OCI-LY1 (cell line): ENCODE measurements at regions not wholly inside any gene's neighbourhood (a gene's known extent, or its start where the extent isn't known, plus 50 kb on each side); places are given as distances from the start of the nearest gene placed in this dataset.

Experiments
- H2AFZ ChIP-seq: fragments of 200-600 bp; sonication (generic), shearing (Covaris generic); 2 replicates; pipeline ENCODE4 v1.6.0; 2014; ENCODE audit warnings: antibody characterized with exemption, mild to moderate bottlenecking, low read length
- H3F3A ChIP-seq: fragments of 200-600 bp; sonication (generic), shearing (Covaris generic); 2 replicates; pipeline ENCODE4 v1.6.0; 2014; ENCODE audit warnings: mild to moderate bottlenecking, antibody characterized with exemption, low read length, moderate library complexity; ENCODE audit not compliant: insufficient read depth
- H3K27ac ChIP-seq: fragments of 200-600 bp; sonication (generic); 2 replicates; pipeline ENCODE4 v1.5.1; 2014; ENCODE audit warnings: low read length, mixed run types, mild to moderate bottlenecking, low read depth; ENCODE audit not compliant: poor library complexity, severe bottlenecking
- H3K27me3 ChIP-seq: fragments of 200-600 bp; sonication (generic); 2 replicates; pipeline ENCODE4 v1.6.0; 2014; ENCODE audit warnings: antibody characterized with exemption, mild to moderate bottlenecking, low read length, moderate library complexity; ENCODE audit not compliant: insufficient read depth
- H3K36me3 ChIP-seq: fragments of 200-600 bp; sonication (generic); 2 replicates; pipeline ENCODE4 v1.6.1; 2014; ENCODE audit warnings: mild to moderate bottlenecking, antibody characterized with exemption, low read length, moderate library complexity, mixed read lengths; ENCODE audit not compliant: insufficient read depth
- H3K4me1 ChIP-seq: fragments of 200-600 bp; sonication (generic); 2 replicates; pipeline ENCODE4 v1.5.1; 2014; ENCODE audit warnings: mild to moderate bottlenecking, low read length, moderate library complexity; ENCODE audit not compliant: insufficient read depth, severe bottlenecking
- H3K4me2 ChIP-seq: fragments of 200-600 bp; sonication (generic), shearing (Covaris generic); 2 replicates; pipeline ENCODE4 v1.6.1; 2014; ENCODE audit warnings: low read length
- H3K4me3 ChIP-seq: fragments of 200-600 bp; sonication (generic); 2 replicates; pipeline ENCODE4 v1.5.1; 2014; ENCODE audit warnings: low read length, low read depth, mild to moderate bottlenecking, mixed read lengths; ENCODE audit not compliant: poor library complexity, severe bottlenecking
- H3K79me2 ChIP-seq: fragments of 200-600 bp; shearing (Covaris generic); 2 replicates; pipeline ENCODE4 v1.6.1; 2016; ENCODE audit warnings: mixed run types, low read length, mixed read lengths; ENCODE audit not compliant: insufficient read depth
- H3K9ac ChIP-seq: fragments of 200-600 bp; sonication (generic), shearing (Covaris generic); 2 replicates; pipeline ENCODE4 v1.6.1; 2014; ENCODE audit warnings: mild to moderate bottlenecking, low read length, mixed read lengths
- H3K9me2 ChIP-seq: fragments of 200-600 bp; sonication (generic), shearing (Covaris generic); 2 replicates; pipeline ENCODE4 v1.6.1; 2014; ENCODE audit warnings: low read depth, mild to moderate bottlenecking, low read length, mixed read lengths
- H3K9me3 ChIP-seq: fragments of 200-600 bp; shearing (Covaris generic); 2 replicates; pipeline ENCODE4 v1.6.1; 2014; ENCODE audit warnings: low read length, mixed read lengths
- H4K20me1 ChIP-seq: fragments of 200-600 bp; sonication (generic), shearing (Covaris generic); 2 replicates; pipeline ENCODE4 v1.6.0; 2016; ENCODE audit warnings: mild to moderate bottlenecking, low read length; ENCODE audit not compliant: insufficient read depth
- CTCF ChIP-seq: fragments of 200-600 bp; sonication (generic), shearing (Covaris generic); IDR thresholded peaks from 2 replicates; pipeline ENCODE4 v1.5.1; 2017; ENCODE audit warnings: mild to moderate bottlenecking, antibody characterized with exemption, low read length, moderate library complexity, mixed read lengths
- EZH2 ChIP-seq: fragments of 200-600 bp; sonication (generic), shearing (Covaris generic); IDR thresholded peaks from 2 replicates; pipeline ENCODE4 v1.8.0; 2017; ENCODE audit warnings: borderline replicate concordance, mixed run types, mild to moderate bottlenecking, antibody characterized with exemption, low read length, moderate library complexity, mixed read lengths

- Histone ChIP-seq H3K79me2 (no peaks in the 10 kb centered on the region), H3K4me1 (no peaks in the 10 kb centered on the region), H3K9me2 (no peaks in the 10 kb centered on the region), H2AFZ (no peak overlapping the region), H3K9me3 (no peaks in the 10 kb centered on the region), H3F3A (no peaks in the 10 kb centered on the region), H3K4me3 (no peak overlapping the region), H3K9ac (no peak overlapping the region), H3K27ac (no peak overlapping the region), H3K36me3 (no peaks in the 10 kb centered on the region), H3K27me3 (no peaks in the 10 kb centered on the region), H4K20me1 (no peaks in the 10 kb centered on the region), H3K4me2 (no peak overlapping the region)
- no peak for TF ChIP-seq EZH2
- TF ChIP-seq CTCF, result no peak
These were observed 464.9 kb upstream of the NMUR2 start for GRCh38 chr5:152869971-152870370.

DNA sequence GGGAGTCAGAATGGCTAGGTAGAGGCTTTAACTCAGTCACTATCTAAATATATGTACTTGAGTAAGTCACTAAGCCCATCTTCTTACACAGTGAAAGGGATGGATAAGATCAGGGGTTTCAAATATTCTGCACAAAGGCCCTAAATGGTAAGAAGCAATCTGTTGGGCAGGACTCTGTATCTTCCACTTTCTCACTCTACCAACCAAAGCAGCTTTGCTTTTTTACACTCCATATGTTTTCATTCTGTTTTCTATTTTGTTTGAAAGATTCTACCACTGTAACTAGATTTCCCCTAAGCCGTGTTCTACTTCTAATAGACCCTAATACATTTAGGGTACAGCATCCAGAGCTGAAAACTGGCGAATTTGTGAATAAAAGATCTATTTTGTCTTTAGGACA lies 477.5 kb upstream of the NMUR2 start:
- Histone ChIP-seq H3K36me3 (no peaks in the 10 kb centered on the region), H3K27me3 (no peaks in the 10 kb centered on the region), H3K79me2 (no peaks in the 10 kb centered on the region), H3K9me3 (no peaks in the 10 kb centered on the region), H2AFZ (no peak overlapping the region), H3K4me3 (no peak overlapping the region), H3K9me2 (no peaks in the 10 kb centered on the region), H3F3A (no peaks in the 10 kb centered on the region), H4K20me1 (no peaks in the 10 kb centered on the region), H3K4me1 (no peaks in the 10 kb centered on the region), H3K9ac (no peak overlapping the region), H3K27ac (no peak overlapping the region), H3K4me2 (no peak overlapping the region)
- no peak for TF ChIP-seq CTCF
- TF ChIP-seq EZH2, result no peak

GRCh38 chr5:152883066-152883775 lies 478.1 kb upstream of the NMUR2 start:
- Histone ChIP-seq H3K4me3 (no peak overlapping the region), H3K9me2 (no peaks in the 10 kb centered on the region), H3K79me2 (no peaks in the 10 kb centered on the region), H3K27me3 (no peaks in the 10 kb centered on the region), H3F3A (no peaks in the 10 kb centered on the region), H3K4me1 (no peaks in the 10 kb centered on the region), H3K36me3 (no peaks in the 10 kb centered on the region), H3K9me3 (no peaks in the 10 kb centered on the region), H3K27ac (no peak overlapping the region), H3K9ac (no peak overlapping the region), H4K20me1 (no peaks in the 10 kb centered on the region), H3K4me2 (no peak overlapping the region), H2AFZ (no peak overlapping the region)
- no peak for TF ChIP-seq CTCF
